Neural progenitor cell (in vitro differentiated cells): ENCODE measurements at regions not wholly inside any gene's neighbourhood (a gene's known extent, or its start where the extent isn't known, plus 50 kb on each side); places are given as distances from the start of the nearest gene placed in this dataset.

Experiments used
- DNase-seq: peaks from one replicate; pipeline ENCODE4 v3.0.0-alpha.2; 2016; ENCODE audit warnings: low spot score
- H2AFZ ChIP-seq: fragments of 200-600 bp; sonication (generic); replicated peaks from 2 replicates; pipeline ENCODE4 v1.6.1; 2016; ENCODE audit warnings: antibody characterized with exemption
- H3F3A ChIP-seq: fragments of 200-600 bp; sonication (generic); 2 replicates; pipeline ENCODE4 v1.6.1; 2016; ENCODE audit warnings: antibody characterized with exemption, low read depth
- H3K27ac ChIP-seq: fragments of 200-600 bp; sonication (generic); 2 replicates; pipeline ENCODE4 v1.5.1; 2016; ENCODE audit warnings: mild to moderate bottlenecking
- H3K27me3 ChIP-seq: fragments of 200-600 bp; sonication (generic); 2 replicates; pipeline ENCODE4 v1.6.1; 2016; ENCODE audit warnings: mild to moderate bottlenecking, moderate library complexity
- H3K36me3 ChIP-seq: fragments of 200-600 bp; sonication (generic); 2 replicates; pipeline ENCODE4 v1.5.1; 2016
- H3K4me1 ChIP-seq: fragments of 200-600 bp; sonication (generic); 2 replicates; pipeline ENCODE4 v1.6.1; 2016; ENCODE audit warnings: mixed run types
- H3K4me2 ChIP-seq: fragments of 200-600 bp; sonication (generic); 2 replicates; pipeline ENCODE4 v1.6.1; 2016
- H3K4me3 ChIP-seq: fragments of 200-600 bp; sonication (generic); 2 replicates; pipeline ENCODE4 v1.5.1; 2016
- H3K79me2 ChIP-seq: fragments of 200-600 bp; sonication (generic); 2 replicates; pipeline ENCODE4 v1.6.1; 2016; ENCODE audit warnings: low read depth
- H3K9ac ChIP-seq: fragments of 200-600 bp; sonication (generic); 2 replicates; pipeline ENCODE4 v1.6.1; 2016
- H3K9me3 ChIP-seq: fragments of 200-600 bp; sonication (generic); 2 replicates; pipeline ENCODE4 v1.5.1; 2016; ENCODE audit warnings: low read depth
- H4K20me1 ChIP-seq: fragments of 200-600 bp; sonication (generic); 2 replicates; pipeline ENCODE4 v1.6.1; 2016; ENCODE audit warnings: low read depth
- H3K27ac Mint-ChIP-seq: 3 replicates; pipeline ENCODE4 v1.8.0; 2021; ENCODE audit warnings: mixed read lengths
- H3K27me3 Mint-ChIP-seq: 2 replicates; pipeline ENCODE4 v1.8.0; 2022; ENCODE audit warnings: low read depth, mild to moderate bottlenecking, inconsistent platforms, moderate library complexity, mixed read lengths; ENCODE audit not compliant: insufficient read depth
- H3K36me3 Mint-ChIP-seq: 3 replicates; pipeline ENCODE4 v1.8.0; 2021; ENCODE audit warnings: mixed read lengths
- H3K4me1 Mint-ChIP-seq: 3 replicates; pipeline ENCODE4 v1.8.0; 2021; ENCODE audit warnings: mixed read lengths
- H3K4me3 Mint-ChIP-seq: 3 replicates; pipeline ENCODE4 v1.8.0; 2021; ENCODE audit warnings: mild to moderate bottlenecking, moderate library complexity, mixed read lengths
- H3K9me3 Mint-ChIP-seq: 3 replicates; pipeline ENCODE4 v1.8.0; 2020; ENCODE audit warnings: mixed read lengths
- EZH2 ChIP-seq: fragments of 200-600 bp; sonication (generic); IDR thresholded peaks from 2 replicates; pipeline ENCODE4 v1.6.1; 2017; ENCODE audit warnings: antibody characterized with exemption, mild to moderate bottlenecking, moderate library complexity
- EZH2phosphoT487 ChIP-seq: fragments of 200-600 bp; sonication (generic); IDR thresholded peaks from 2 replicates; pipeline ENCODE4 v1.6.1; 2017; ENCODE audit warnings: antibody characterized with exemption
- TF ChIP-seq, protein P1 (sequence below): fragments of 200-600 bp; sonication (generic); IDR thresholded peaks from 2 replicates; pipeline ENCODE4 v1.5.1; 2017; ENCODE audit warnings: antibody characterized with exemption, mild to moderate bottlenecking

GRCh38 chr20:39716796-39717341, 754.7 kb downstream of the DHX35 start:
- Histone ChIP-seq H3K36me3 (no peaks in the 10 kb centered on the region), H3K9me3 (no peaks in the 10 kb centered on the region), H3K79me2 (no peaks in the 10 kb centered on the region), H3K4me3 (no peak overlapping the region), H3K9ac (no peak overlapping the region), H2AFZ (no peak overlapping the region), H4K20me1 (no peaks in the 10 kb centered on the region), H3K27me3 (no peaks in the 10 kb centered on the region), H3F3A (no peaks in the 10 kb centered on the region), H3K4me1 (no peaks in the 10 kb centered on the region), H3K27ac (no peak overlapping the region), H3K4me2 (no peak overlapping the region)
- H3K9me3 Mint-ChIP-seq: no peaks in the 10 kb centered on the region
- H3K27me3 Mint-ChIP-seq: peaks cover 2% of the 10 kb centered on the region
- no peak overlapping the region for H3K4me3 Mint-ChIP-seq
- TF ChIP-seq EZH2 (no peak), EZH2phosphoT487 (no peak)
- TF ChIP-seq, protein P1, sequence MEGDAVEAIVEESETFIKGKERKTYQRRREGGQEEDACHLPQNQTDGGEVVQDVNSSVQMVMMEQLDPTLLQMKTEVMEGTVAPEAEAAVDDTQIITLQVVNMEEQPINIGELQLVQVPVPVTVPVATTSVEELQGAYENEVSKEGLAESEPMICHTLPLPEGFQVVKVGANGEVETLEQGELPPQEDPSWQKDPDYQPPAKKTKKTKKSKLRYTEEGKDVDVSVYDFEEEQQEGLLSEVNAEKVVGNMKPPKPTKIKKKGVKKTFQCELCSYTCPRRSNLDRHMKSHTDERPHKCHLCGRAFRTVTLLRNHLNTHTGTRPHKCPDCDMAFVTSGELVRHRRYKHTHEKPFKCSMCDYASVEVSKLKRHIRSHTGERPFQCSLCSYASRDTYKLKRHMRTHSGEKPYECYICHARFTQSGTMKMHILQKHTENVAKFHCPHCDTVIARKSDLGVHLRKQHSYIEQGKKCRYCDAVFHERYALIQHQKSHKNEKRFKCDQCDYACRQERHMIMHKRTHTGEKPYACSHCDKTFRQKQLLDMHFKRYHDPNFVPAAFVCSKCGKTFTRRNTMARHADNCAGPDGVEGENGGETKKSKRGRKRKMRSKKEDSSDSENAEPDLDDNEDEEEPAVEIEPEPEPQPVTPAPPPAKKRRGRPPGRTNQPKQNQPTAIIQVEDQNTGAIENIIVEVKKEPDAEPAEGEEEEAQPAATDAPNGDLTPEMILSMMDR: no peak
- peaks cover 11% of the 10 kb centered on the region for H3K4me1 Mint-ChIP-seq
- DNase-seq: no peak
- no peaks in the 10 kb centered on the region for H3K36me3 Mint-ChIP-seq
- H3K27ac Mint-ChIP-seq: no peak overlapping the region

GRCh38 chr20:39713076-39713840, 751.1 kb downstream of the DHX35 start:
- H3K4me3 Mint-ChIP-seq: no peak overlapping the region

GRCh38 chr20:39706184-39706663, 744.1 kb downstream of the DHX35 start:
- H3K36me3 ChIP-seq: no peaks in the 10 kb centered on the region
- no peaks in the 10 kb centered on the region for H4K20me1 ChIP-seq
- Mint-ChIP-seq H3K27me3 (peaks cover 4% of the 10 kb centered on the region), H3K9me3 (no peaks in the 10 kb centered on the region), H3K4me3 (no peak overlapping the region), H3K27ac (no peak overlapping the region), H3K4me1 (no peaks in the 10 kb centered on the region), H3K36me3 (no peaks in the 10 kb centered on the region)
- H3K79me2 ChIP-seq: no peaks in the 10 kb centered on the region
- H3K4me1 ChIP-seq: no peaks in the 10 kb centered on the region
- no peak for DNase-seq
- no peak overlapping the region for H3K27ac ChIP-seq
- H3K9me3 ChIP-seq: no peaks in the 10 kb centered on the region
- H3K4me2 ChIP-seq: no peak overlapping the region
- H2AFZ ChIP-seq: no peak overlapping the region
- H3K4me3 ChIP-seq: no peak overlapping the region
- TF ChIP-seq, protein P1: no peak
- TF ChIP-seq EZH2 (no peak), EZH2phosphoT487 (no peak)
- no peaks in the 10 kb centered on the region for H3K27me3 ChIP-seq
- H3F3A ChIP-seq: no peaks in the 10 kb centered on the region
- H3K9ac ChIP-seq: no peak overlapping the region

More at GRCh38 chr20:39713076-39713840, 751.1 kb downstream of the DHX35 start:
- H3K4me3 ChIP-seq: no peak overlapping the region
- no peaks in the 10 kb centered on the region for H3K79me2 ChIP-seq
- Mint-ChIP-seq H3K27ac (no peak overlapping the region), H3K36me3 (no peaks in the 10 kb centered on the region), H3K27me3 (peaks cover 5% of the 10 kb centered on the region), H3K9me3 (peaks cover 2% of the 10 kb centered on the region), H3K4me1 (no peaks in the 10 kb centered on the region)
- no peaks in the 10 kb centered on the region for H4K20me1 ChIP-seq
- H3F3A ChIP-seq: no peaks in the 10 kb centered on the region
- no peaks in the 10 kb centered on the region for H3K9me3 ChIP-seq
- no peak overlapping the region for H2AFZ ChIP-seq
- H3K36me3 ChIP-seq: no peaks in the 10 kb centered on the region
- no peaks in the 10 kb centered on the region for H3K27me3 ChIP-seq
- H3K9ac ChIP-seq: no peak overlapping the region
- no peak for DNase-seq
- H3K4me1 ChIP-seq: no peaks in the 10 kb centered on the region
- H3K27ac ChIP-seq: no peak overlapping the region
- TF ChIP-seq EZH2: no peak
- TF ChIP-seq EZH2phosphoT487: no peak
- TF ChIP-seq, protein P1: no peak
- H3K4me2 ChIP-seq: no peak overlapping the region
